ENCODE measurements at regions not wholly inside any gene's neighbourhood (a gene's known extent, or its start where the extent isn't known, plus 50 kb on each side); places are given as distances from the start of the nearest gene placed in this dataset.

- no peak overlapping the region for H3K4me2 ChIP-seq (ENCODE audit: low read length)
- H3K27me3 ChIP-seq (ENCODE audit: insufficient read depth, low read length): no peaks in the 10 kb centered on the region
- H3K36me3 ChIP-seq (ENCODE audit: control insufficient read depth in 1 of 2, insufficient read depth in 2 of 2, low read length in 2 of 2): no peaks in the 10 kb centered on the region
- H4K12ac ChIP-seq (ENCODE audit: low read depth, low read length): no peak overlapping the region
- peaks cover 65% of the 10 kb centered on the region for H3K79me1 ChIP-seq (ENCODE audit: low read length)
- no peak overlapping the region for H2AK5ac ChIP-seq (ENCODE audit: low read length)
- peak overlapping the region; percentile 99 for H4K91ac ChIP-seq (ENCODE audit: low read depth, low read length)
- H4K8ac ChIP-seq (ENCODE audit: low read depth, low read length): no peak overlapping the region
- DNase-seq: peak; percentile 65 to 90
- H2BK120ac ChIP-seq (ENCODE audit: insufficient read depth, low read length, poor library complexity): no peak overlapping the region
- H3K18ac ChIP-seq (ENCODE audit: low read length): no peak overlapping the region
- no peak overlapping the region for H2BK12ac ChIP-seq (ENCODE audit: low read length)
- H2BK5ac ChIP-seq (ENCODE audit: low read depth, low read length, poor library complexity): peak overlapping the region; percentile 98
- peak overlapping the region; percentile 97 for H3K27ac ChIP-seq (ENCODE audit: low read depth, low read length)
- no peaks in the 10 kb centered on the region for H3K9me3 ChIP-seq (ENCODE audit: insufficient read depth, low read depth, low read length)
- no peak overlapping the region for H2AFZ ChIP-seq (ENCODE audit: insufficient read depth, low read length, poor library complexity)
- no CpG with 5 or more reads among the region's 6 CpGs for WGBS (ENCODE audit: extremely low coverage, insufficient coverage, insufficient read length)
- H3K4ac ChIP-seq (ENCODE audit: low read depth, low read length): no peak overlapping the region
- no peak overlapping the region for H3K14ac ChIP-seq (ENCODE audit: low read length)
- peaks cover 19 to 25% of the 10 kb centered on the region in 2 experiments for H3K4me1 ChIP-seq (ENCODE audit: control insufficient read depth in 1 of 2, insufficient read depth in 2 of 2, low read length in 2 of 2)
- no peak overlapping the region for H3K4me3 ChIP-seq (ENCODE audit: low read depth, low read length)
- H3K9ac ChIP-seq (ENCODE audit: low read length): no peak overlapping the region
- H3K79me2 ChIP-seq (ENCODE audit: control insufficient read depth, insufficient read depth, low read length, poor library complexity): peaks cover 17% of the 10 kb centered on the region
- no peak overlapping the region for H3K23ac ChIP-seq (ENCODE audit: low read length)
Observed at GRCh38 chr13:30119476-30119875, 187.9 kb downstream of the KATNAL1 start.

GRCh38 chr13:30116379-30116778 lies 191.0 kb downstream of the KATNAL1 start:
- H3K4me3 ChIP-seq (ENCODE audit: low read depth, low read length): no peak overlapping the region
- H3K4me1 ChIP-seq (ENCODE audit: control insufficient read depth in 1 of 2, insufficient read depth in 2 of 2, low read length in 2 of 2): peaks cover 22 to 34% of the 10 kb centered on the region in 2 experiments
- no peaks in the 10 kb centered on the region for H3K9me3 ChIP-seq (ENCODE audit: insufficient read depth, low read depth, low read length)
- no CpG with 5 or more reads among the region's 6 CpGs for WGBS (ENCODE audit: extremely low coverage, insufficient coverage, insufficient read length)
- H2BK120ac ChIP-seq (ENCODE audit: insufficient read depth, low read length, poor library complexity): peak overlapping the region; percentile 99
- H4K8ac ChIP-seq (ENCODE audit: low read depth, low read length): peak overlapping the region; percentile 66
- H3K27me3 ChIP-seq (ENCODE audit: insufficient read depth, low read length): no peaks in the 10 kb centered on the region
- H2BK5ac ChIP-seq (ENCODE audit: low read depth, low read length, poor library complexity): peak overlapping the region; percentile 88
- H3K9ac ChIP-seq (ENCODE audit: low read length): no peak overlapping the region
- peak overlapping the region; percentile 98 for H2BK12ac ChIP-seq (ENCODE audit: low read length)
- H4K91ac ChIP-seq (ENCODE audit: low read depth, low read length): peak overlapping the region; percentile 93
- no peak overlapping the region for H3K4me2 ChIP-seq (ENCODE audit: low read length)
- no peak for DNase-seq
- peak overlapping the region; percentile 63 for H3K27ac ChIP-seq (ENCODE audit: low read depth, low read length)
- H3K79me1 ChIP-seq (ENCODE audit: low read length): peaks cover 62% of the 10 kb centered on the region
- H2AFZ ChIP-seq (ENCODE audit: insufficient read depth, low read length, poor library complexity): peak overlapping the region; percentile 61
- H3K14ac ChIP-seq (ENCODE audit: low read length): peak overlapping the region; percentile 98
- H3K23ac ChIP-seq (ENCODE audit: low read length): no peak overlapping the region
- H3K36me3 ChIP-seq (ENCODE audit: control insufficient read depth in 1 of 2, insufficient read depth in 2 of 2, low read length in 2 of 2): no peaks in the 10 kb centered on the region
- peak overlapping the region; percentile 19 for H4K12ac ChIP-seq (ENCODE audit: low read depth, low read length)
- peaks cover 13% of the 10 kb centered on the region for H3K79me2 ChIP-seq (ENCODE audit: control insufficient read depth, insufficient read depth, low read length, poor library complexity)
- peak overlapping the region; percentile 96 for H3K18ac ChIP-seq (ENCODE audit: low read length)
- H2AK5ac ChIP-seq (ENCODE audit: low read length): peak overlapping the region; percentile 65
- H3K4ac ChIP-seq (ENCODE audit: low read depth, low read length): peak overlapping the region; percentile 87

GRCh38 chr13:30115257-30115600 lies 192.1 kb downstream of the KATNAL1 start:
- Histone ChIP-seq H3K4me1 (ENCODE audit: control insufficient read depth in 1 of 2, insufficient read depth in 2 of 2, low read length in 2 of 2) (peaks cover 28 to 37% of the 10 kb centered on the region in 2 experiments), H3K27ac (ENCODE audit: low read depth, low read length) (peak overlapping the region; percentile 96), H3K9me3 (ENCODE audit: insufficient read depth, low read depth, low read length) (no peaks in the 10 kb centered on the region), H3K4me2 (ENCODE audit: low read length) (peak overlapping the region; percentile 70), H2AK5ac (ENCODE audit: low read length) (peak overlapping the region; percentile 71), H2AFZ (ENCODE audit: insufficient read depth, low read length, poor library complexity) (peak overlapping the region; percentile 50), H3K4me3 (ENCODE audit: low read depth, low read length) (no peak overlapping the region), H3K36me3 (ENCODE audit: control insufficient read depth in 1 of 2, insufficient read depth in 2 of 2, low read length in 2 of 2) (no peaks in the 10 kb centered on the region), H2BK12ac (ENCODE audit: low read length) (peak overlapping the region; percentile 98), H3K9ac (ENCODE audit: low read length) (no peak overlapping the region), H2BK5ac (ENCODE audit: low read depth, low read length, poor library complexity) (peak overlapping the region; percentile 90), H3K14ac (ENCODE audit: low read length) (peak overlapping the region; percentile 76), H2BK120ac (ENCODE audit: insufficient read depth, low read length, poor library complexity) (peak overlapping the region; percentile 66), H4K12ac (ENCODE audit: low read depth, low read length) (no peak overlapping the region), H4K8ac (ENCODE audit: low read depth, low read length) (peak overlapping the region; percentile 61), H3K4ac (ENCODE audit: low read depth, low read length) (peak overlapping the region; percentile 49), H3K27me3 (ENCODE audit: insufficient read depth, low read length) (no peaks in the 10 kb centered on the region), H3K18ac (ENCODE audit: low read length) (peak overlapping the region; percentile 62), H4K91ac (ENCODE audit: low read depth, low read length) (peak overlapping the region; percentile 95), H3K79me1 (ENCODE audit: low read length) (peaks cover 60% of the 10 kb centered on the region), H3K23ac (ENCODE audit: low read length) (no peak overlapping the region), H3K79me2 (ENCODE audit: control insufficient read depth, insufficient read depth, low read length, poor library complexity) (peaks cover 15% of the 10 kb centered on the region)
- DNase-seq: no peak
- no CpG with 5 or more reads among the region's 9 CpGs for WGBS (ENCODE audit: extremely low coverage, insufficient coverage, insufficient read length)

- H3K23ac ChIP-seq (ENCODE audit: low read length): no peak overlapping the region
- peaks cover 12% of the 10 kb centered on the region for H3K79me2 ChIP-seq (ENCODE audit: control insufficient read depth, insufficient read depth, low read length, poor library complexity)
- H4K12ac ChIP-seq (ENCODE audit: low read depth, low read length): peak overlapping the region; percentile 59
- peak overlapping the region; percentile 90 for H2BK120ac ChIP-seq (ENCODE audit: insufficient read depth, low read length, poor library complexity)
- peak overlapping the region; percentile 95 for H4K91ac ChIP-seq (ENCODE audit: low read depth, low read length)
- H3K4ac ChIP-seq (ENCODE audit: low read depth, low read length): peak overlapping the region; percentile 6
- peak overlapping the region; percentile 70 for H3K4me2 ChIP-seq (ENCODE audit: low read length)
- H3K36me3 ChIP-seq (ENCODE audit: control insufficient read depth in 1 of 2, insufficient read depth in 2 of 2, low read length in 2 of 2): no peaks in the 10 kb centered on the region
- no CpG with 5 or more reads among the region's 67 CpGs for WGBS (ENCODE audit: extremely low coverage, insufficient coverage, insufficient read length)
- H3K79me1 ChIP-seq (ENCODE audit: low read length): peaks cover 56% of the 10 kb centered on the region
- H3K18ac ChIP-seq (ENCODE audit: low read length): peak overlapping the region; percentile 89
- H4K8ac ChIP-seq (ENCODE audit: low read depth, low read length): peak overlapping the region; percentile 87
- peaks cover 30 to 38% of the 10 kb centered on the region in 2 experiments for H3K4me1 ChIP-seq (ENCODE audit: control insufficient read depth in 1 of 2, insufficient read depth in 2 of 2, low read length in 2 of 2)
- peak; percentile 96 to 98 for DNase-seq
- peak overlapping the region; percentile 97 for H3K14ac ChIP-seq (ENCODE audit: low read length)
- no peaks in the 10 kb centered on the region for H3K9me3 ChIP-seq (ENCODE audit: insufficient read depth, low read depth, low read length)
- peak overlapping the region; percentile 70 for H3K4me3 ChIP-seq (ENCODE audit: low read depth, low read length)
- H2BK12ac ChIP-seq (ENCODE audit: low read length): peak overlapping the region; percentile 79
- H2AK5ac ChIP-seq (ENCODE audit: low read length): no peak overlapping the region
- peak overlapping the region; percentile 71 for H3K9ac ChIP-seq (ENCODE audit: low read length)
- no peaks in the 10 kb centered on the region for H3K27me3 ChIP-seq (ENCODE audit: insufficient read depth, low read length)
- peak overlapping the region; percentile 96 for H3K27ac ChIP-seq (ENCODE audit: low read depth, low read length)
- H2BK5ac ChIP-seq (ENCODE audit: low read depth, low read length, poor library complexity): peak overlapping the region; percentile 97
- peak overlapping the region; percentile 83 for H2AFZ ChIP-seq (ENCODE audit: insufficient read depth, low read length, poor library complexity)
Observed at GRCh38 chr13:30114571-30115256, 192.6 kb downstream of the KATNAL1 start.
